Suppressor macrophage (primary cell): ENCODE measurements at regions not wholly inside any gene's neighbourhood (a gene's known extent, or its start where the extent isn't known, plus 50 kb on each side); places are given as distances from the start of the nearest gene placed in this dataset.

ENCODE experiments used
- DNase-seq, 4 experiments: peaks; one replicate each; pipeline ENCODE4 v3.0.0-alpha.2; 2020 to 2022

DNA sequence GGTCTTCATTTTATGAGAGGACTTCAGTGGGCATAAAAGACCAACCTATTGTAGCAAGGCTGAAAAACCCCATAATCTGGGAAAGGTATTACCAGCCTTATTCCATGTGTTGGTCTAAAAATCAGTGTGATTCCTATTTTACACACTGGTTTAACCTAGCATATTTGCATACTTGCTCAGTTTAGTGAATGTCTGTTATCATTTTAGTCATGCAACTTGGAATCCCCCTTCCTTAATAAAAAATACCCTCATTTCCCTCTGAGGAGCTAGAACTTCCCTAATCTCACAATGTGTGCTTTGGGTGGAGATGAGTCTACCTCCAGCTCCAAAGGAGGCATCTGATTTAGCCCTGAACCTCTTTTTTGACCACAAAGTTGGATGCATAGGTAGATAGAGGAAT, 312.8 kb upstream of the SORCS1 start:
- DNase-seq: peak in 1 of 4 experiments; percentile 1

DNA sequence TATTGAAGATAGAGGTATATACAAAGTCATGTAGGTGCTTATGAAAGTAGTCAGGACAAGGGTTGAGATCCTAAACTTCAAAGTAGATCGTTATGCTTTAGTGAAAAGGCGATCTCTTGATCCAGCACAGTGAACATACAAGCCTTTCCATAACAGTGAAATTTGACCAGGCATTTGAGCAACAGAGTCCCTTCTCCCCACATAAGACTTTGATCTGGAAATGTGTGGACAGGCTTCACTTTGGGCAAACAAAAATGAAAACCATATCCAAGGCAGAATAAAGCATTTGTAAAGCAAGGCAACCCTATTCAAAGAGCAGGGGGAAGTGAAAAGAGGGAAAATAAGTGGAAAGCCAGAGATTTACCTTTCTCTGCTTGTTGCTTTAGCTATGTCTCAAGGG, 311.9 kb upstream of the SORCS1 start:
- no peak for DNase-seq

DNA sequence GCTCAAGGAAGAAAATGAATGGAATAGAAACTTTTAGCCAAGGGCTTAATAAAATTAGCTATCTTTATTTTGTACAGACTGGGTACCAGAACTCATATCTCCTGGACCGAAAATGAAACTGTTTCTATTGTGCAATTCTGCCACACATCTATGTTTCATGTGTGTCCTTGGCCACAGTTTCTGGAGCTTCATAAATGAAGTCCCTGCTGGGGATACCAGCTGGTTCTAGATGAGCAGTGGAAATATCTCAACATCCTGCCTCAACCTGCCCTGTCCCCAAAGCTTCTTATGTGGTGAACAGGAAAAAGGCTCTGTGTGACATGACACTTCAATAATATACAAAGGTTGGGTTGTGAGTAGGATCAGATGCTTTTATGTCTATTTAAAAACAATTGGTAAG, 310.1 kb upstream of the SORCS1 start:
- no peak for DNase-seq

DNA sequence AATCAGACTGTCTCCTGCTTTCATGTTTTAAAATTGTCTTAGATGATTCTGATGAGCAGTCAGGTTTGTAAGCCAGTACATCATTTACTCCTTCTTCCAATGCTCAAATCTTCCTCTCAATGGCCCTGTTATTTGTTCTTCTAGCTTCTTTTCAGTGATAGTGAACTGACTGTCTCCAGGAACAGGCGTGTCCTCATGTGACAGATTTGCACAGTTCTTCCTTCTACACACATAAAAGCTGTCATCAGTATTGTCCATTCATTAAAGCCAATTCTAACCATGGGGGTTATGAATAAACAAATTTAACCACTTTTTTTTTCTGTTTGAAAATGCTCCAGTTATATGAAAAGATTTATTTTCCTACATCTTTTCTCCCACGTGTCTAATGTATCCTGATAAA, 308.7 kb upstream of the SORCS1 start:
- DNase-seq: no peak

DNA sequence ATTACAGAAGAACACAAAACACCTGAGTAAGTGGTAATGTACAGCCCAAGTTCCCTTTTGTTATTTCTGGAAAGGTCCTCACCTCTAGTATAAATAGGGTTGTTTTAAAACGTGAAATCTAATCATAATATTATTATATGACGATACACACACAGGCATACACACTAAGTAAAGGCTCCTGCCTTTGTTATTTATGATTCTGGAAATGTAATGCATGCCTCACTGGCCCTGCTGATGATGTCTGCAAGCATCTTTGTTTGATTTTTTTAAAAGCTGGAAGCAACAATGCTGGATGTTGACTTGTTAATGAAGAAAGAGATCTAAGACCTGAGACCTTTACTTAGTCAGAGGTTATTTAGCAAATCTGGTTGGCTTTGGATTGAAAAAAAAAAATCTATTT, 307.4 kb upstream of the SORCS1 start:
- no peak for DNase-seq

DNA sequence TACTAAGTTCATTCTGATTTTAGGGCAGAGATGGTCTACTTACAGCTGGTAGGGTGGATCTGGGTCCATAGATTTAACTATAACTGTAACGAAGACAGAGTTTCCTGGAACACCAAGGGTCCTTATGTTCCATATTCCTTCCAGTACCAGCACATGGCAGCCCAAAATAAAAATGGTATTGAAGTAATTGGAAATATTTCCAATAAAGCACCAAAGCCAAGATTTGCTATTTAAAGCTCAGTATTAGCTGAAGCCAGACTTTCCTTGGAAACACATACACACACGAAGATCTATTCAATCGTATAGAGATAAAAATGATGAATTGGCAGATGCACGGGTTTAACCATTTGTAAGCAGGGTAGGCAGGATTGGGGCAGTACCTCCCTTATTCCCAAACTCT, 289.1 kb upstream of the SORCS1 start:
- no peak for DNase-seq

DNA sequence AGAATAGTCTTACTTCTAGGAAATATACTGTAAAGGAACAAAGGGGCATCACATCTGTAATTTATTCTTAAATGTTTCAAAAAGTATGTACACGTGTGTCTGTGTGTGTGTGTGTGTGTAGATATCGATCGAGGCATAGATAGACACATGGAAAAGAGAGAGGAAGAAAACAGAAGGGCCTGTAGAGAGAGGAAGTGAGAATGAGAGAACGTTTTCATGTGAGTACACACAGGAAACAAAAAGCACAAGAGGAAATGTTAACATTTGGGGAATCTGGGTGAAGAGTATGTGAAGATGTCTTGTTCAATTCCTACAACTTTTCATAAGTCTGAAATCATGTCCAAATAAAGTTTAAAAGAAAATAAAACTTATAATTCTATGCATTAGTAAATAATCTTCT, 286.5 kb upstream of the SORCS1 start:
- no peak for DNase-seq

DNA sequence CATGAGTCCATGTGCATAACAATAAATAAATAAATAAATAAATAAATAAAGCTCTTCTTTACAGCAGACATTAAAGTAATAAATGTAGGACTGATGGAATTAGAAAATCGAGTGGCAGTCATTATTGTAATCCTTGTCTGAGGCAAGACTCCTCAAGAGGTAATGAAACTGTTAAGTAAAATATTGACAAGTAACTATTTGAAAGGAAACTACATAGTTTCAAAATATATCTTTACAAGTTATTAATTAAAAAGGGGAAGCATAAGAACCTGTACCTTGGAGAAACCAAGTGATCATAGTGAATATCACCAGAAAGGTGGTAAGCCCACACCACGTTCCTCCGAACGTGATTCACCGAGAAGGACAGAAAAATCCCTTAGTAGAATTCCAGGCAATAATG, 285.6 kb upstream of the SORCS1 start:
- no peak for DNase-seq

DNA sequence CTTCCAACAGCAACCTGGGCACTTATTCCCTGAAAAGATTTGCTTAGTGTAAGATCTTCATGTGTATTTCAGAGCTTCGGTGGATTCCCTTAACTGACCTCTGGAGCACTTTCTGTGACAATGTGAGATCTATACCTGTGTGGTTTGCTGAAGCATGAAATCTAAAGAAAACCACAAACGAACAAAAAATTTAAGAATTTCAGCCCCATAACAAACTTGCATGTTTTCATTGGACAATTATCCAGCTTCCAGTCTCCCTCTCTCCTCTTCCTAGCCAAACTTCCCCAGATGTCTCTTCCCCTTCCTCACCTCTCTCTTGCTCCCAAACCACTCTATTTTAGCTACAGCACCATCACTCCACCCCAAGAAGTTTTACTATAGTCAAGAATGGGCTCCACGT, 279.9 kb upstream of the SORCS1 start:
- no peak for DNase-seq

DNA sequence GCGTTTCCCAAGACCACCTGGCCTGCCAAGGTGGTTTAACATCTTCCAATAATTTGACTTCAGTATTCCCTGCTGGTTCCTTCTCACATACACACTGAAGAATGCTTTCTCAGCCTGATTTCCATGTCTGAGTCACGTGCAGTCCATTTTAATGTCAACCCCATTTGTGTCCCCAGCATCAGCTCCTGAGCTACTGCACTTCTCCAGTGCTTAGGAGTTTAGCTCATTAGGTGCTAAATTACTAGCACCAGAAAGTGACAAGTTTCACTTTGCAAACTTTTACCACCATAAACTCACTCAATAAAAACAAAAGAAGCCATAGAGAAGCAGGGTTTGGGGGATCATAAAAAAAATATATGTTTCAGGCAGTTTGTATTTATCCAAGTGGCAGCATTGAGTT, 279.3 kb upstream of the SORCS1 start:
- DNase-seq: no peak

DNA sequence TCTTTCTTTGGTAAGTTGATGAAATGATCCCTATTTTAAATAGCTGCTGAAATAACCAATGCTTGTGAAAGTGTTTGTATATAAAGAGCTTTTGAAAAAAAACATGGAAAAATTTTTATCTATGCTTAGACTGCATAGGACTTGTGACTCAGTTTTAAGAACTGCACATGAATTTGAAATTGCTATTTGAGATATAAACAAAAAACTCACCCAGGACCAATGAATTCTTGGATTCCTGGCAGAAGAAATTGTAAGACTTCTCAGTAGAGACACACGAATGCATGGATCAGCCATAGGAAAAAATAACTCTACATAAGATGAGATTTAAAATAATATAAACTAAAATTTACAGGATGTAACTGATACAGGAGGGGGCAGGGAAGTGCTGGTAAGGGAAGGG, 278.8 kb upstream of the SORCS1 start:
- DNase-seq: no peak

DNA sequence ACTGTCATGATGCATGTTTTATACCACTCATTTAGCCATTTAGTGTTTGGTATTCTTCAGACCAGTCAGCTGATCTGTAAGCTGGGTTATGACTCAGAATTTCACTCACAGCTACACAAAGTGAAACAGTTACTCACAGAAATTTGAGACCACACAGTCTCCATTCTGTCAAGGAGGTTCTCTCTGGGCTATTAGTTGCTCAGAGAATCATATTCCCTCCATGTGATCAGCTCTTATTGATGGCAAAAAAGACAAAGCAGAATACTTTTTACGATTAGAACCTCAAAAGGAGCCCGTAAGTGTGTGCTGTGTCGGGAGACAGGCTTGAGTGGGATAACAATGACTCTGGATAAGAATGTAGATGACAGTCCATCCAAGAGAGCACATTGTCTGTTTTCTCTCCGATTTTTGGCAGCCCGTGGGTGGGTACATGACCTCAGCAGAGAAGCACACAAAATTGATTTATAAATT, 277.6 kb upstream of the SORCS1 start:
- DNase-seq: no peak

DNA sequence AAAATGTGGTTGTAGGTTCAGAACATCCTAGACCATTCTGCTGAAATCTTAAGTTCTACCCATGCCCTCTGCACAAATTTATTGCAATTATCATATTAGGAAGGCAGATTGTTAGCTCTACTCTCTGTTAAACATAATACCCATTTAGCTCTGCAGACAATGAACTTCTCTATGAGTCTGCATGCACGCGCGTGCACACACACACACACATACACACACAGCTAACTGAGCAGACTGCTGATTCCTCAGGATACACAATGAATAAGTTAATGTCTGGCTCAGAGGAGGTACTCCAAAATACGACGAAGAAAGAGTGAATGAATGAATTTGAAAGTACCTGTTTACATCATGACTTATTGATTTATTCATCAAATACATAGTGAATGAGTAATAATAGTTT, 276.2 kb upstream of the SORCS1 start:
- no peak for DNase-seq

DNA sequence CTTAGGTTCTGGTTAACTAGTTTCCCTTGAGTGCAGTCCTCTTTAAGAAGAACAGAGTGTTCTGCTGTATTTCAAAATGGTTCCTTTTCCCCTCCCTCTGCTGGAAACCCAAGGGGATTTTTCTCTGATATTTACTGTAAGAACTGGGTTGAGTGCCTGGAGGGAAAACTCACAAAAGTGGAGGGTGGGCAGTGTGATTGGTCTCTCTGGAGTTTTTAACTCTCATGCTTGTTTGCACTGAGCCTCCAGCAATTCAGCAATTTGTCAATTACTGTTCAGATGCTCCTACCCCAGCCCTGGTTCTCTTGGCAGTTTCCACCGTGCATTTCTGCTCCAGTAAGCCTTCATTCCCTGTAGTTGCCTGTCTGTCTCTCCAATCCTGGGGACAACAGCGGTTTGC, 273.4 kb upstream of the SORCS1 start:
- DNase-seq: no peak

DNA sequence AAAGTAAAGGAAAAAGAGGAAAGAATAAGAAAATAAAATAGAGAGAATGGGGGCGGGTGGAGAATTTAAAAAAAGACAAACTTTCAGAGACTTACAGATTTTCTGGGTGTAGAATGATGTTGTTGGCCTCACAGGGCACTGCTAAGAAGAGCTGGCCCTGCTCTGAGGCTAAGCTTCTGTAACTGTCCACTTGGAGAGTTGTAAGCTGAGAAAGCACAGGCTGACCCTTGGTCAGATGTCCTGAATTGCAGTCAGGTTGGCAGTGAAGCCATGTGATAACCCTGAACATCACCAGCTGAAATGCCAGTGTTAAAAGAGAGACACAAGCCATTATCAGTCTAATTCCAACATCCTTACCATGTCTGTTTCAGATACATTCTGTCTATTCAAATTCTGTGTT, 272.1 kb upstream of the SORCS1 start:
- no peak for DNase-seq

DNA sequence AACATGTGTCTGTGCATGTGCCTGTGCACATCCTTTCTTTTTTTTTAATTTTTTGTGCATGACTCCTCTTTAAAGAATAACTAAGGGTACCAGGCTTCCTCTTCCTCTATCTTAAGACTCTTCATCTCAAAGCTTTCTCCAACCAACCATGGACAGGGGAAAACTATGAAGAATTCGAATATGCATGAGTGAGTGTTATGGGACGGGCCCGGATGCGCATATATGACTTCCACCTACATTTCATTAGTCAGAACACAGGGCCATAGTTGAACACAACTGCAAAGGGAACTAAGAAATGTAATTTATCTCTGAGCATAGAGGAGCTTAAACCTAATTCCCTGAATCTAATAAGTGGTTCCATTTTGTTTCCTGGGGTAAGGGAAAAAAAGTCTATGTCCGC, 270.3 kb upstream of the SORCS1 start:
- no peak for DNase-seq

DNA sequence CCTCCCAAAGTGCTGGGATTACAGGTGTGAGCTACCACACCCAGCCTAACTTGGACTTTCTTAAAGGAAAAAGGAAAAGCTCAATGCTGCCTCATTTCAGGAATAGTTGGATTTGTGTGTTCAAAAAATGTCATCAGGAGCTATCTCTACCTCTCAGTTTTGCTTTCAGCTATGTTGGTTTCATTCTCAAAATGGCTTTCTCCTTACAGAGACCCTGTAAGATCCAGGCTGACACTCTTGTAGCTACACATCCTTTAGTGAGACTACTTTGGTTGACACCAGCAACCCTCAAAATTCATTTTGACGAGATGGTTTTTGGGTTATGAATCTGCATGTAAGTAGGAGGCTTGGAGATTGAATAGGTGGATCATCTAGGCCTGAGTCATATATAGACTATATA, 269.7 kb upstream of the SORCS1 start:
- DNase-seq: no peak

DNA sequence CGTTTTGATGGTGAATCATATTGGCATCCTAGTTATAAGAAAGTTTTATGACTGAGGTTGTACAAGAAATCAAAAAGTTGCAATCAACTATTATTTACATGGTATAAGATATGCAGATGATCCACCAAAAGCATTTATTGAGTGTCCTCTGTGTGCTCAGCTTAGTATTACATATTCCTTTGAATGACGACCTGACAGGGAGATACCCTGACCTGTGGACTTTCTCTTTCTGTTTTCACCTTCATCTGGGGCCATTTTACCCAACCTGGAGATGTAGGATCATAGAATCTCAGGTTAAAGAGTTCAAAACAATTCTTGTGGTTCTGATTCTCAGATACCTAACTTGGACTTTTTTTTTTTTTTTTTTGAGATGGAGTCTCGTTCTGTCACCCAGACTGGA, 269.1 kb upstream of the SORCS1 start:
- no peak for DNase-seq

DNA sequence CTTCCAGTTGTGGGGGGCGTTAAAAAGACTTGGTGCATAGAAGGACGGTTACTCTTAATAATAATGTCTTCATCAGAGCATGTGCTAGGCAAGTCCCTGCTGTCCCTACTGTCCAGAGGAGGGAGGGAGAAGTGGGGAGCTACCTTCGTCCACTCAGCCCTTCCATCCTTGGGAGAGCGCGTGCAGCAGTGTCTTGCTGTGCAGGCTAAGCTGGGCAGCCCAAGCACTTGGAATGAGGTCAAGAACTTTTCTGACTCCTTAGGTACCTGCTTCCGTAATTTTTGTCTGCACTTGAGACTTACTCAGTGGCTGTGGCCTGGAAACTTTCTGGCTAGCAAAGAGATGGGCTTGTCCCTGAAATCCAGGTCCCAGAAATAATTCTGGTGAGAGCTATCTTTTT, 265.9 kb upstream of the SORCS1 start:
- no peak for DNase-seq

DNA sequence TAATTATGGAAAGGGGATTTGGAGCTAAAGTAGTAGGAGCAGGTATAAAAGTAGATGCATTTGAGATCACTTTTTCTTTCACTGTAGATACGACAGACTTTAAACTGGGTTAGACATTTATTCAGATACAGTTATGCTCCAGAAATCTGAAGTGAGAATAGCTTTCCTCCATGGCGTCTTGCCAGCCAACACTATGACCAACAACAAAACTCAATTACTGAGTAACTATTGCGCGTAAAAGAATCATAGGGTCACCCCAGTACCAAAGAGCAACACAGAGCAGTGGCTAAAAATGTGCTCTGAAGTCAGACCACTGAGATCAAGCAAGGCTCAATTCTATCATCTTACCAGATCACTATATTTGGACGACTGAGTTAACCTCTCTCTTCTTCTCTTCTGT, 262.5 kb upstream of the SORCS1 start:
- no peak for DNase-seq

DNA sequence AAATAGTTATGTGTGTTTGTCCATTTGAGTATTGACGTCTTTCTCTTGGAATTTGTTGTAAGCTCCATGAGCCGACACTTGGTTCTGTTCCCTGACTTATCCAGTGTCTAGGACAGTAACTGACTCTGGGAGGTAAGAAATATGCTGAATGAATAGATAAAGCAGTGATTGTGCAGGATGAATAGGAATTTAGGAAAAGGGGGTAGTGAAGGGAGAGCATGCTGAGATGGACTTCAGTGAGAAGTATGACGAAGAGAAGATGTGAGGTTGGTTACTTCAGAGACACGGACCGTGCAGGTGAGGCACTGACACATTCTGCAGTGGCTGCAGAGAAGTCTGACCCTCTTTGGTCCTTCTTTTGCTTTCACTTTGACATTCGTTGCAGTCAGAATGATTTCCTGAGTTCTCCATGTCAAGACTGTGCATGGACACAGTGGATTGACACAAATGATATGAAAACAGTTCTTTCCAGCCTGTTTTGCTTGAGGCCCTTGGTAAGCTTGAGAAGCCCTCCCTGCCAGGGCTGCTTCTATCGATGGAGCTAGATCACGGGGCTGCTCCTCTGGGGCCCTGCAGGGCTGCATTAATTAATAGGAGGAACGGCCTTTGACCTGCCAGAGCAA, 261.5 kb upstream of the SORCS1 start:
- no peak for DNase-seq

DNA sequence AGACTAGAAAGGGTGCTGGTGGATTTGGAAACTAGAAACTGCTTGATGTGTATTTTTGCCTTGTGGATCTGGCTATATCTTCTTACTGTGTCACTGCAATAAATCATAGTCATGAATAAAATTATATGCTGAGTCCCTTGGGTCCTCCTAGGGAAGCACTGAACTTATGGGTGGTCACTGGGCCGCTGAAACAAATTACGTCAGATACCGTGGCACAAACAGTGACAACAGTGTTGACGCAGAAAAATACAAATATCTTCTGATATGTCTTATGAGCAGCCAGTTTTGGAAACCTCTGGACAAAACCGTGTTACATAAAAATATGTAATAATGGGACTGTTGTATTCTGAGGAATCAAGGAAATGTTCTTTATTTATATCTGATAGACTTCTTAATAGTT, 260.1 kb upstream of the SORCS1 start:
- no peak for DNase-seq

DNA sequence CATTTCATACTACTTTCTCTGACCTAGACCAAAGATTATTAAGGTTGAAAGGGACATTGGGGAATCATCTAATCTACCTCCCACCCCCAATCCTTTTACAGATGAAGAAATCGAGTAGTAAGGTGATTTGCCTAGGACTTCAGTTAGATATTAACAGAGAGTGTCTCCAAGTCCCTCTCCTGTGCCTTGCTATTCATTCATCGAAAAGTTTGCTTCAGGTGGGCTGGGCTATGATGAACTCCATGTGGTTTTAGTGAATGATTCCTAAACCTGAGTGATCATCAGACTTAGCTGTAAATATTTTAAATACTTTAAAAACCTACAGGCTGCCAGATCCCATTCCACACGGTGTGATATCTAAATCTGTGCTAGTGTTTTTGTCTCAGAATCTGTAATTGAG, 259.4 kb upstream of the SORCS1 start:
- DNase-seq: no peak

DNA sequence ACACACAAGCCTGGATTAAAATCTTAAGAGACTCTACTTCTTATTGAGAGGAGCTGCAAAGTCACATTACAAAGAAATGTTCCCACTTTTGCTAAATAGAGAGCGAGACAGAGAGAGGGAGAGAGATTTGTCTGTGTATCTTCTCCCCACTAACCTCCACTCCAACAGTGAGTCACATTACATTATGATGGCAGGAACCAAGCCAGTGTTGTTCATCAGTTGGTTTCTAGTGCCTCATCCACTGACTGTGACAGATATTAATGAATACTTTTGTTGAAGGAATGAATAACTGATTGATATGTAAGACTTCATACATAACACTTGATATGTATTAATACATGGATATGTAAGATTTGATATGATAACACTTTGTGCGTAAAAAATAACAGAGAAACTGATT, 258.2 kb upstream of the SORCS1 start:
- DNase-seq: no peak

DNA sequence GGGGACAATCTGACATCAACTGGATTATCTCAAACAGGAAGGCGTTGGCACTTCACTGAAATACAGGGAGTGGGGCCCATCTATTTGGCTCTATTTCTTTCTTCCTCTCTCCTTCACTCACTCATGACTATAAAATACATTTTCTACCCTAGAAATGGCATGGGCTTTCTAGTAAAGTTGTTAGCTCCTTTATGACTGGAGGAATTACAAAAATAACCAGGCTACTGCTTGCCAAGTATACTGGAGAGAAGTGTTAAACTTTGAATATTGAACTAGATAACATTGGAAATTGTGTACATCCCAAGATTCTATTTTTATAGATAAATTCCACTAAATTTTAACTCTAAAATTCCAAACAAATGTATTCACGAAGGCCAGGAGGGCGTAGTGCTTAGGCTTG, 255.7 kb upstream of the SORCS1 start:
- DNase-seq: no peak
